ENCODE measurements at regions not wholly inside any gene's neighbourhood (a gene's known extent, or its start where the extent isn't known, plus 50 kb on each side); places are given as distances from the start of the nearest gene placed in this dataset.
"Not testable (repeated sequence)": the region's sequence is repeated elsewhere in the genome, so short reads cannot be mapped to it uniquely, and the experiment has no call there.

DNA sequence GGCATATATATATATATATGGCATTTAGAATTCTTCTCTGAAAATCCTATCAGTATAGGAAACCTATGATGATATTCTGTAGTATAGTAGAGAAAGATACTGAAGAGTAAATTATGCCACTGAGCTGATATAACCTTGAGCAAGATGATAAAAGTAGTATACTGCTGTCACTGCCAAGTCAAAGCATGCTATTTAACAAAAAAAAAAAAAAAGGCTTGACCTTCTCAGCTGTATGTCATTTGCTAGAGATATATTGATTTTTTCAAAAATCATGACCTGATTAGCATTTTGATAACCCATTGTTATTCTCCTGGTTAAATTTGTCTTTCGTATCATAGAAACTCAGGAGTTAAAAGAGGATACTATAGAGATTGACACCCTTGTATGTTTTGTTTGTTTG, 299.4 kb downstream of the ADAMTS20 start:
- DNase-seq (ENCODE audit: low spot score) = no peak

DNA sequence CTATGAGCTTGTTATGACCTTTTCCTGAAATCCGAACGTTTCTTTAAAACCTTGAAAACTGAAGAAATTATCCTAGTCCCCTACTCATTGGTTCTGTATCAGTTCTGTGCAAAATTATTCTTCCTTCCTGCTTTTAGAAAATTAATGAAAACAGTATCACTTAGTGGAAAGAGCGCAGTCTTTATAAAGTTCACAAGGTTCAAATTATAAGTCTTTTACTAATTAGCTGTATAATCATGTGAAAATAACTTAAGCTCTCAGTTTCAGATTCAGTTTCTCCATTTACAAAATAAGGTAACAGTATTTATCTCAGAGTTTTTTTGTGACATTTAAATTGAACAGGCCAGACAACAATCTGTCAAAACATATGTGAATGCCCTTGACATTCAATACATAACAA, 306.1 kb downstream of the ADAMTS20 start:
- no peak for DNase-seq (ENCODE audit: low spot score)

DNA sequence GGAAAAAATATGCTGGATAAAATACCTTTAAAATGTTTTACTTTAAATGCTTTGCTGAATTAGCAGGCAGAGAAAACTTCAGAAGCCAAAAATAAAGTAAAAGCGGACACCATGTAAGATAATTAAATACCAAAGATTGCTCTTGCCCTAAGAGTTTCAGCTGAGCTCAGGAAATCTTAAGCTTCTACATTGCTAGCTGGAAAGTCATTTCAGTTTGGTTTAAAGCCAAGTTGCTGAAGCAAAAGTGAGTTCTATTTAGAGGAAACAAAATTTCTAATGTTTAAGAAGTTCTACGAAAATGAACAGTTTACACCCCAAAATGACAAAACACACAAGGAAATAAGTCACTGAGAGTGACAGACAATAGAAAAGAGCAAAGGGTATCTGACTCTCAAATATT, 310.0 kb downstream of the ADAMTS20 start:
- no peak for DNase-seq (ENCODE audit: low spot score)

DNA sequence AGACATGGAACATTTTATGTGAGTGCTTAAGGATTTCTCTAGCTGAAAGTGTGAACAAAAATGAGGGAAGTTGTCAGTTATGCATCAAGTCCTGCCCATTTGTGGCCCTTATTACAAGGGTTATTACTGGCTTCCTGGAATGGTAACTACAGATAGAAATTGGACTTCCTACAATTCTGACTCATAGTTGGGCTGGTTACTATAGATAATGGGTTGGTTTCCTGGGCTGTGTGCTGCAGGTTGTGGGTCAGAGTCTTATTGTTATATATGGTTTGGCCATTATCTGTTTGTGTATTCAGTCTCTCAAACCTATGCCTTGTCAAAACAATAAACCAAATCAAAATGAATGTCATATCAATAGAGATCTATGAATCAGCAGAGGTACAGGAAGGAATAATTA, 313.7 kb downstream of the ADAMTS20 start:
- DNase-seq (ENCODE audit: low spot score) = no peak

DNA sequence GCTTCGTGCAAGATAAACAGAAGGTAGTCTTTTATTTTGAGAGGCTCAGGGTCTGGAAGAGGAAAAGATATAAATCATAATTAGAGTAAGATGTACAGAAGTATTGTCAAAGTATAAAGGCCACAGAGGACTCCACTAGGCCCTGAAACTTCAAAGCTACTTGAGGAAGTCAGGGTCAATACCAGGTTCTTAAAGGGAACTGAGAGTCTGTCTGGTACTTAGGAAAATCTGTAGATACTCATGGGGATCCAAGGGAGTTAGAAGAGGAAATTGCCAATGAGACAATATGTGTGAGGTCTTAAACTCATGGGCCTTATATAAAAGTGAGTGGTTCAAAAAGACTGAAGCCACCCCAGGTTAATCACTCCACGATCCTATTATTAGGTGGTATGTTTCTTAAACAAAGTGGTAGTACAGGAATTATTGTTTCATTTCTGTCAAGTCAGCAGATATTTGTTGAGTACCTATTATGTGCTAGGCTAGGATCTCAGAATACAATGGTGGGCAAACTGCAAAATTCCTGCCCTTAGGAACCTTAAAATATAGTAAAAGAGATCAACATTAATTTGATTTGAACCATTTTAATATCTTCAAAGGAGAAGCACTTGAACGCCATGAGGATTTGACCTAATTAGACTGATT, 314.6 kb downstream of the ADAMTS20 start:
- DNase-seq (ENCODE audit: low spot score) = no peak

DNA sequence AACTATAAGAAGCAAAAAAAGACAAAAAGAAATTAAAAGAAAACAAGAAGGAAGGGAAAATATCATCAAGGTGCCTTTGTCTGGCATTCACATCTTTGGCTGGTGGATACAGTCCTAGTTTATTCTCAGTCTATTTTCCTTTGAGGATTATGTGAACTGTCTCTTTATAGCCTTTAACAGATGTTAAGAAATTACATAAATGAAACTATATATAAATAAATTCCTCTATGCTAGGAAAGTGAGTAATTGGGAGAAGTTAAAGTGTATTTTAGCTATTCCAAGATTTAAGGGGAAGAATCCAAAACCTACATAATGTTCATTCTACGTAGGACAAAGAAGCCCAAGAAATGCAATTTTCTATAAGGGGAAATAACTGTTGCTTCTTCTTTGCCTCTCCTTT, 316.3 kb downstream of the ADAMTS20 start:
- DNase-seq (ENCODE audit: low spot score) = no peak

DNA sequence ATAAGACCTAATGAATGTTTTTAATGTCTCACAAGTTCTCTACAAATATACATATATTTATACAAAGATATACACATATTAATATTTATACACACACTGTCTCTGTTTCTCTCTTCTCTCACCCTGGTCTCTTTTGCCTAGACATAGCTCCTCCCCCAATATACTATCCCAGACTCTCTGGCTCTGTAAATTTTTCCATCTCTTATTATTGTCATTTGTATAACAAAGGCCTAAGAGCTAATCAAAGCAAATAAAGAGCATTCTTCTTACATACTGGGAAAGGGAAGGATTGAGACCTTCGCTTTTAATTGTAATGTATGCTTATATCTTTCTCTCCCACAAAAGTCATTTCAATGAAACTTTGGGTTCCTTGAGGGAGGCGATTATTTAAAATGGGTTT, 318.1 kb downstream of the ADAMTS20 start:
- DNase-seq (ENCODE audit: low spot score) = no peak

DNA sequence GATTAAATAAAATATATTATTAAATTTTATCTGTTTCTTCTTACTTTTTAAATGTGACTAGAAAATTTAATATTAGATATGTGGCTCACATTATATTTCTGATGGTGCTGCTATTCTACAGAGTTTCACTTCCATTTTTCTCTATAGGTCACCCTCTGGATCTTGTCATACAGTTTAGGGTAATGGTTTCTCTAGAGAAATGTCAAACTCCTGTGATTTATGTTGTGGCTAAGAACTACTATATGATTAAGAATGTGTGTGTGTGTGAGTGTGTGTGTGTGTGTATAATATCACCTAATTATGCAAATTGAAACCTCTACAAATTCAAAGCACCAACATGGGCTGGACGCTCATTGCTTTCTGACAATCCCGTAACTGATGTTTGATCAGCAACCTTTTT, 325.9 kb downstream of the ADAMTS20 start:
- no peak for DNase-seq (ENCODE audit: low spot score)

DNA sequence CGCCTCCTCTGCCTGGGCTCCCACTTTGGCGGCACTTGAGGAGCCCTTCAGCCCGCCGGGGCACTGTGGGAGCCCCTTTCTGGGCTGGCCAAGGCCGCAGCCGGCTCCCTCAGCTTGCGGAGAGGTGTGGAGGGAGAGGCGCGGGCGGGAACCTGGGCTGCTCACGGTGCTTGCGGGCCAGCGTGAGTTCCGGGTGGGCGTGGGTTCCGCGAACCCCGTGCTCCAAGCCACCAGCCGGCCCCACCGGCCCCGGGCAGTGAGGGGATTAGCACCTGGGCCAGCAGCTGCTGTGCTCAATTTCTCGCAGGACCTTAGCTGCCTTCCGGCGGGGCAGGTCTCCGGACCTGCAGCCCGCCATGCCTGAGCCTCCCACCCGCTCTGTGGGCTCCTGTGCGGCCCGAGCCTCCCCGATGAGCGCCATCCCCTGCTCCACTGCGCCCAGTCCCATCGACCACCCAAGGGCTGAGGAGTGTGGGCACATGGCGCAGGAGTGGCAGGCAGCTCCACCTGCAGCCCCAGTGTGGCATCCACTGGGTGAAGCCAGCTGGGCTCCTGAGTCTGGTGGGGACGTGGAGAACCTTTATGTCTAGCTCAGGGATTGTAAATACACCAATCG, 327.7 kb downstream of the ADAMTS20 start:
- DNase-seq (ENCODE audit: low spot score) = not testable (repeated sequence)

DNA sequence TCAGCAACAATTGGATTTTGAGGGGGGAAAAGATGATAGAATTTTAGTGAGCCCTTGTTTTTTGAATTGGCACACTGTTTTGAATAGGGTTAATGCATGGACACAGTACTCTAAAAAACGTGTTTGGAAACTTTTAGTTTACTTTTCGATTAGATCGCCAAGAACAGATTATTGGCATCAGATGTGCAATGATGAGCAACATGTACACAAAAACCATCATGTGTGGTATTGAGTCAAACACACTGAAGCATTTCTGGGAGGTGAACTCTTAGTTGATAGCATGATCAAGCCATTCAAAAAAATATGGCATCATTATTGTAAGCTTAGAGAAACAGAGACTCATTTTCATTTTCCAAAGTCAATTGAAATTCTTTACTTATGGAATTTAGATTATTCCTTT, 329.2 kb downstream of the ADAMTS20 start:
- DNase-seq (ENCODE audit: low spot score) = no peak

DNA sequence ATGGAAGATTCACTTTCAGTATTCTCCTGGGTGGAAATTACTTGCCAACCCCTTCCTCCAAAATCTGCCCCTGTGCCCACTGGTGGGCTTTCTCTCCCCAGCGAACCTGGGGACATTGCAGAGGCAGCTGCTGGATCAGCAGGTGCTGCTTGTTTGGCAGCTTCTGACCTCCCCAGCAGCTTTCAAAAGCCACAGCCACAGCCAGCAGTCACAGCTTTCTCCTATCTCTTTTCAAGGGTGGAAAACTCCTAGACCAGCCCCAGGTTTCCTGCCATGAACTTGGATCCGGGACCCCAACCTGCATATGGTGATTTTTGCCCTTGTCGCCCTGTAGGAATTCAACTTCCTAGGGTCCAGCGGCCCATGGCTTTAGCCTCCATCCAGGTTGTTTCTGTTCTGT, 330.8 kb downstream of the ADAMTS20 start:
- no peak for DNase-seq (ENCODE audit: low spot score)

DNA sequence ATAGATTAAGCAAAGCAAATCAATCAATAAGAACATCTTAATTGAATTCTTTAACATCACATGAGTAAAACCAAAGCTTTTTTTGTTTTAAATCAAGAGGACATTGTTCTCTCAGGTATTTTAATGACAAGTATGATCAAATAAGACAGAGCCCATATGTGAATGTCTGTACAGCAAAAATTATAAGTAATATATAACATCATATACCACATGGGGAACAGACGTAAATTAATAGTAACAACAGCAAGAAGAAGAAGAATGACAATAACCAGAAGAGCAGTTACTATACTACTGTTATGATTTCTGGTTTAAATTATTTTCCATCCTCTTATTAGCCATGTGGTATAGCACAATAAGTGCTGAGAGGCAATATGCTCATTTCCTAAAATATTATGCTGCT, 335.5 kb downstream of the ADAMTS20 start:
- no peak for DNase-seq (ENCODE audit: low spot score)

DNA sequence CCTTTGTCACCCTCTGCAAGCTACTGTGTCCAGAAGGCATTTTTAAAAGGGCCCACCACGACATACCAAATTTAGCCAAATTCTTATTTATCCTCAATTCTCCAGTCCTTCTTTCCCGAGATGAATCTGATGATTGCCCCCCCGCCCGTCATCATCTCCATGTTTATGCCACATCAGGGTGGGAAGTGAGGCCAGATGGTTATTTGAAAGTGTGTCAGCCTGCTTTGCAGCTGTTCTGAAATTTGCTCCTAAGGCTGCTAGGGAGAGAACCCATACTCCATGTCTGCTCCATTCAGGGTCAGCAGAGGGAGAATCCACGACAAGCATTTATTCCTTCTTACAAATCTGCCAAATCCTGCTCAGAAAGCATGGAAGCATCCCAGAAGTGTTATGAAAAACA, 337.8 kb downstream of the ADAMTS20 start:
- no peak for DNase-seq (ENCODE audit: low spot score)

DNA sequence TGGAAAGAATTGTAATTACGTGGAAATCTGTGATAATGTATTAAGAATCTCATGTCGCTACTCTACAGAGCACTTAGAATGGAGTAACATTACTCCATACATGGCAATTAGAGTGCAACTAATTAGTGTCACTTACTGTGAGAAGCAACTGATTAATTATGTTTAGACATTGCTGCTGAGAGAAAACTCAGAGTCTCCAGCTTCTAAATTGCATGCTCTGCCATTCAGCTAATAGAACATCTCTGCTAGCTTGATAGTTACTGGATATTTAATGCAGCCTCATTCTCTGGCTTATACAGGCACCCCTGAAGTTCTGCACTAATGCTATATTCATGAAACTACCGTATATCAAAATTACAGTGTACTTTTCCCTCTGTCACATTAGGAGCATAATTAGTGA, 338.4 kb downstream of the ADAMTS20 start:
- DNase-seq (ENCODE audit: low spot score) = no peak

DNA sequence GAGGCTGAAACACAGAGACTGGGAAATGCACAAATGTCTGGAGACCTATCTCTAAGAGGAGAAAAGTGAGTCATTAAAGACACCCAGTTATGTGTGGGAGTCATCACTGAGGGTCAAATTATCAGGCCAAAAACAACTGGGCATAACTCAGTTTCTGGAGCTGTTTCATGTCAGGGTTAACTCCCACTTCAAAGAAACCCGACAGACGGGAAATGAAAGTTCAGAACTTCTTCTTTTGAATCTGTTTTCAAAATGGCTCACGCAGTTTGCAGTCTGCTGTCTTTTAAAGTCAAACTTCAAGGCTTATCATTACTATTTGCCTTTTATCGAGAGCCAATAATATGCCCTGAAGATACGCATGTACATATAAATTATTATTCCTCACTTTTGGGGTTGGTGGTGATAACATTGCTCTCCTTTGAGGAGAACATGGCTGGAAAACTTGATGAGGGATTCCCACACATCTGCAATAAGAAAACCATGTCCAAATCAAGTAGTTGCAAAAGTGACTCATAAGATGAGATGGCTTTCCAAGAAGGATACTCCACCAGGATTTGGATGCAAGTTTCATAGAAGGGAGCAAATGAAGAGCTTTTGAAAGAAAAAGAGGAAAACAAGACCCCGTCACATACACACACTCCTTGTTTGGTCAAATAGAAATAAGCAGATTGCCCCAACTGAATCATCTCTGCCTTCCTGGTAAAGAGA, 341.4 kb downstream of the ADAMTS20 start:
- no peak for DNase-seq (ENCODE audit: low spot score)

DNA sequence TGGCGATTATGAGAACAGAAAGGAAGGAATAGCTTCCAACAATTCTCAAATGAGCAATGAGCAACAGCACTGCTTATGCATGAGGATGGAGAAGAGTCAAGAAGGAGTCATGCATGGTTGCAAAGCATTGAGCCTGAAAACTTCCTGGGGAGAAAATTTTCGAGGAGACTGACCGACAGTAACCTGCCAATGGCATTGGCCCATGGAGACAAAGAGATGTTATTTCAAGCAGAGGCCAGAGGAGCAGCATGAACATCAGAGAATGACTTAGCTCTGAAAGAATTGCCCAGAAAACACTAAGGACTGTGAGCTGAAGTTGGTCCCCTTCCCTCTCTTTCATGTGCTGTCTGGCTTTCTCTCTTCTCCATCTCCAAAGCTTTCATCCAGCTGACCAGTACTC, 343.4 kb downstream of the ADAMTS20 start:
- no peak for DNase-seq (ENCODE audit: low spot score)

DNA sequence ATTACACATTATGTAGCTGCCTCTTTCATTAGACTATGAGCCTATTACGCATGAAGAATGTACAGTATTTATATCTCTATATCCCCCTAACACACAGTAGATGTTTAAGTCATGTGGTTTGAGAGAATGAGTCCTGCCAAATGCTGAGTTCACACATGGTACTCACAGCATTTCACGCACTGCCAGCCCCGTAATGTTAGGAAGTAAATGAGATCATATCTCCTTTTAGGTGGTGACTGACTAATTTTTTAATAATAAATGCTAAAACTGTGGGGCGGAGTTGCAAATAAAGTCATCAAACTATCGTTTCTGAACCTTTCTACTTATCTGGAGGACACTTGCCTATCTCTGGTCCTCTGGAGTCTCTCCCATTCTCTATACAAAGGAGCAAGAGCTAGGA, 343.8 kb downstream of the ADAMTS20 start:
- no peak for DNase-seq (ENCODE audit: low spot score)

DNA sequence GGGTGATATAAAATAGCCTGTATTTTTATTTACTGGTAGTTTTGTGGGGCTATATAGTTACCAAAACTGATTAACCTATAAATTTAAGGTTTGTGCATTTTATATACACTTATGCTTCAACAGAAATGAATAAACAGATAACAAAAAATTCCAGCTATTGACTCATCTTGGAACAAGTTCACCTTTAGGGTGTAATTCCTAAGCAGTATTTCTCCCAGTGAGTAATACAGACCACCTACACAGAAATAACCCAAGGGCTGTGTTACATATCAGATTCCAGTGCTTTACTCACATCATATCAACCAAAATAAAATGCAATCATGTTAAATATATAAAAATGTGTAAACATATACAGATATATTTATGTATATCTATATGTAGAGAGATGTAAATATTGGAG, 345.6 kb downstream of the ADAMTS20 start:
- DNase-seq (ENCODE audit: low spot score) = no peak

DNA sequence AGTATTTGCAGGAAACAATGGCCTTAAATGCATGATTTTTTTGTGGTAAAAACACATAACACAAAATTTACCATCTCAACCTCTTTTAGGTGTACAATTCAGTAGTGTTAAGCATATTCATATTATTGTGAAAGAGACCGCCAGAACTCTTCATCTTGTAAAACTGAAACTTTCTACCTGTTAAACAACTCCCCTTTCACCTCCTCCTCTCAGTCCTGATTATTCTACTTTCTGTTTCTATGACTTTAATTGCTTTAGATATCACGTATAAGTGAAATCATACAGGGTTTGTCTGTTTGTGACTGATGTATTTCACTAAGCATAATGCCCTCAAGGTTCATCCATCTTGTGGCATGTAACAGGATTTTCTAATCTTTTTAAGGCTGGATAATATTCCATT, 353.4 kb downstream of the ADAMTS20 start:
- DNase-seq (ENCODE audit: low spot score) = no peak

DNA sequence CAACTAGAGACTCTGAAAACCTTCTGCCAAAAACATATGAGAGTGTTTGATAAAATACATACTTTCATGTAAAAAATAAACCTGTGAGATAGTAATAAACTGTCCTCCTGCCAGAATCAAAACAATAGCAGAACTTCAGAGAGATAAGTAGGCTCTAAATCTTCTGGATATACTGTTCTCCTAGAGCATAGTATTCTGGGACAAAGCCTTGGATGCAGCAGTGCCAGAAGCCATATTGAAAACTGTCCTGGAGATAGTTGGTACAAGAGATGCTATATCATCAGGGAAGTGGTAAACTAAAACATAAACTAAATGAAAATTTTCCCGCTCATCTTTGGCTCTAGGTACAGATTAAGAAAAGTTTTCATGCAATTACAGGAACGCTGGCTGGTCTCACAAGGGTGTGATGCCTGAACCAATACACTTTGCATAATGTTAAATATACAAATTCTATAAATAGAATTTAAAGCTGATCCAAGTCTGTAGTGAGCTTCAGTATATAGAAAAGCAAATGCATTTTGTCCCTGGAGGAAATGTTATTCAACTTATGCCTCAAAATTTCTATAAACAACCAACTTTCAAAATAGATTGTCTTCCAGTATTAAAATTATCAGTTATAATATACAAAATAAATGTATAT, 355.6 kb downstream of the ADAMTS20 start:
- no peak for DNase-seq (ENCODE audit: low spot score)

DNA sequence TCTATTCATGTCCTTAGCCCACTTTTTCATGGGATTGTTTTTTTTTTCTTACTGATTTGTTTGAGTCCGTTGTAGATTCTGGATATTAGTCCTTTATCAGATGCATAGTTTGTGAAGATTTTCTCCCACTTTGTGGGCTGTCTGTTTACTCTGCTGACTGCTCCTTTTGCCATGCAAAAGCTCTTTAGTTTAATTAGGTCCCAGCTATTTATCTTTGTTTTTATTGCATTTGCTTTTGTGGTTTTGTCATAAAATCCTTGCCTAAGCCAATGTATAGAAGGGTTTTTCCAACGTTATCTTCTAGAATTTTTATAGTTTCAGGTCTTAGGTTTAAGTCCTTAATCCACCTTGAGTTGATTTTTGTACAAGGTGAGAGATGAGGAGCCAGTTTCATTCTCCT, 358.9 kb downstream of the ADAMTS20 start:
- DNase-seq (ENCODE audit: low spot score) = not testable (repeated sequence)

DNA sequence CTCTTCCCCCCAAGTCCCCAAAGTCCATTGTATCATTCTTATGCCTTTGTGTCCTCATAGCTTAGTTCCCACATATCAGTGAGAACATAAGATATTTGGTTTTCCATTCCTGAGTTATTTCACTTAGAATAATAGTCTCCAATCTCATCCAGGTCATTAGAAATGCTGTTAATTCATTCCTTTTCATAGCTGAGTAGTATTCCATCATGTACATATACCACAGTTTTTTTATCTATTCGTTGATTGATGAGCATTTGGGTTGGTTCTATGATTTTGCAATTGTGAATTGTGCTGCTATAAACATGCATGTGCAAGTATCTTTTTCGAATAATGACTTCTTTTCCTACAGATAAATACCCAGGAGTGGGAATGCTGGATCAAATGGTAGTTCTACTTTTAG, 359.6 kb downstream of the ADAMTS20 start:
- DNase-seq (ENCODE audit: low spot score) = not testable (repeated sequence)

DNA sequence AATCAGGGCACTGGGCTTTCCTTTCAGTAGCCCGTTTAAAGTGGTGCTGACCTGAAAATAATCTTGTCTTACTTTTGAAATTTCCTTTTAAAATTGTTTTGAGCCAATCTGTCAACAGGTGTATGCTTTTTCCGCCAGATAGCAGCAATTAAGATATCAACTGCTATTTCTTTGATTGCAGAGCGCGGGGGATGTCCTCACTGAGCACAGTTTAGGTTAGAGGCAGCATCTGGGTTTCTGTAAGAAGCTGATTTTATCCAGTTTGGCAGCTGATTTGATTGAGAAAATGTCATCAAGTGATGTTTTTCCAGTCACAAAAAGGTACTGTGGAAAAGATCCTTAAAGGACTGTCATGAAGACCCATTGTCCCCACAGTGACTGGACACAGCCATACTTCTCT, 371.8 kb downstream of the ADAMTS20 start:
- DNase-seq (ENCODE audit: low spot score) = no peak

Data from ureter (tissue), 1 donor.